Amygdala (tissue), 56 donors: ENCODE measurements at regions not wholly inside any gene's neighbourhood (a gene's known extent, or its start where the extent isn't known, plus 50 kb on each side); places are given as distances from the start of the nearest gene placed in this dataset.

Experiments
- DNase-seq, 56 donors: peaks; one replicate each; lab custom pipeline; 2025; lab: John Stamatoyannopoulos, UW

- no peak for DNase-seq
Measured at GRCh38 chr6:129920103-129920798, 59.1 kb upstream of the TMEM244 start.

GRCh38 chr6:129911732-129912131 lies 50.6 kb upstream of the TMEM244 start:
- no peak for DNase-seq
